ENCODE measurements at regions not wholly inside any gene's neighbourhood (a gene's known extent, or its start where the extent isn't known, plus 50 kb on each side); places are given as distances from the start of the nearest gene placed in this dataset.

DNA sequence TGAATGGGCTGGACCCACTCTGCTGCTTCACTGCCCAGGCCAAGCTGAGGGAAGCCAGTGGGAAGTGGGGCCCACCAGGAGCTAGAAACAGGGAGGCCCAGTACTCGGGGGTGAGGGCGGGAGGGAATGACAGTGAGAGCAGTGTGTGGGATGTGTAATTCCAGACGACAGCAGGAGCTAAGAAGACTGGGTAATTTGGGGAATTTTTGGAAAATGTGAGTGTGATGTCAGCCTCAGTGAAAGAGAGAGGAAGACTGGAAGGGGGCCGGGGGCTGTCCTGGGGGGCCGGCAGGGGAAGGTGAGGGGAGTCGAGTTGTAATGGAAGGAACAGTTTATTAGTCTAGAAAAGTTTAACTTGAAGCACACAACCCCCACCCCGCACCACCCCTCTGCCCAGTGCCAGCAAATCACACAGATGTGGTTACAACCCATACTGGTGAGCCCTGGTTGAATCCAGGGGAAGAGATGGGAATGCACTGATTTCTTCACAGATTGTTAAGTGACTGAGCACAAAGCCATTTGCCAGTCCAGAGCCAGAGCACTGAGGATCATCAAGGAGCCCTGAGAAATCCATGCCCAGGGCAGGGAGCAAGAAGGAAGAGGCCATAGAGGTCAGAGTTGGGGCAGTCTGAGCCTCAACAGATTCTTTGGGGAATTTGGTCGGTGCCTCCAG, 76.7 kb upstream of the PKDCC start:
- no peak for DNase-seq

- no peak for DNase-seq
Observed at GRCh38 chr2:41972179-41972578, 75.6 kb upstream of the PKDCC start.

DNA sequence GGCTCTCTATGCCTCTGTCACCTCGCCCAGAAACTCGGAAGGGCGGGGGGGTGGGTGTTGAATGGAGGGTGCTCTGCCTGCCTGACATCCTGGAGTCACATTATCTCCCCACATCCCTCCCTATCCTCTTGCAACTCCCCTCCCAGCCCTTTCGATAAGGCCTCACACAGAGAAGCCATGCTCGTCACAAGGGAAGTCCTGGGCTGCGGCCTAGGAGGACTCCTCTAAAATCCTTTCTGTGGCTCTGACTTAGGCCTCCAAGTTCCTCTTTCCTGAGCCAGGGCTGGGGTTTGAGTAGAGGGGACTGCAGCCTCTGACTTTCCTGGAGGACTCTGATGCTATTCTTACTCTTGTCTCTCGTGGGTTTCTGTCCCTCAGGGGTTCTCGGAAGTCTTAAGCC, 75.0 kb upstream of the PKDCC start:
- no peak for DNase-seq

DNA sequence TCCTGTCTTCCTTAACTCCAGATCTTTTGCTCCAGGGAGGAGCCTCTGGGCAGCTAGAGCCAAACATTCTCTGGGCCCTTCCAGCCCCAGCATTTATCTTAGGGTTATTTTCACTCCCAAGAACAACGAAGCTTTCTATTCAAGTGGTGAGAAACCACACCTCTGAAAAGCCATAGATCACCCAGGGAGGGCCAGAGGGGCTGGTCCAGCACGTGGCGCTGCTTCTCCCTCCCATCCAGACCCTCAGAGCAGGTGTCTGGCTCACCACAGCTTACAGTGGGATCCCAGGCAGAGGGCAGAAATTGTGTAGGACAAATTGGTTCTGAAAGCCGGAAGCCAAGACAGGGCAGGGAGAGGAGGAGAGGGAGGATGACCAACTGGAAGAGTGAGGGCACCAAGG, 74.0 kb upstream of the PKDCC start:
- DNase-seq, result no peak

DNA sequence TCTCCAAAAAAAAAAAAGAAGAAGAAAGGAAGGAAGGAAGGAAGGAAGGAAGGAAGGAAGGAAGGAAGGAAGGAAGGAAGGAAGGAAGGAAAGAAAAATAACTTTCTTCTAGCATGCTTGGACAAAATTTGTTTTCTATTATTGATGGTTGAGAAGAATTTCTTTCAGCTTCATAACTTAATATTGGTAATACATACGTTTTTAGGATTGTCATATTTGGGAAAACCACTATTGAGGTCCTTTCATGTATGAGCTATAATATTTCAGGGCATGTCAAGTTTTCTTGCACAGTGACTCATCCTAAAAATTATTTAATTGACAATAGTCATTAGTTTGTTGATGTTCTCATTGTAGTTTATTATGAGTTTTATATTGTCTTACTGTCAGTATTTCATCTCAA, 66.4 kb upstream of the PKDCC start:
- DNase-seq, result no peak

GRCh38 chr2:41985573-41986095, 62.2 kb upstream of the PKDCC start:
- DNase-seq, result no peak

- no peak for DNase-seq
Observed at GRCh38 chr2:41989501-41990180, 58.2 kb upstream of the PKDCC start.

DNA sequence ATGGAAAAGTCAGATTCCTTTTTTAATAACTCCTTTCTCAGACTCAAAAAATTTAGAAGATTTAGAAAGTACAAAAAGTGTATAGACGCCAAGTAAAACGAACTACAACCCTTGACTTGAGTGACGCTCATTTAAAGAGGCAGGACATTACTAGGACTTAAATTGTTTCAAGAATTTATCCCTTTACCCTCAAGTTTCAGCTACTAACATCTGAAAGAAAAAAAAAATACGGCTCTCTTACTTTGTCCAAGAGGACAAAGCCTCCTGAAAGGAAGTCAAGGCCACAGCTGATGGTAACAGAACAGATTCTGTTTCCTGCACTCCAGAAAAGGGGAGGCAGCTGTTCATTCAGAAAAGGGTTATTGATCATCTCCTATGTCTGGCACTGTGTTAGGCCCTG, 57.6 kb upstream of the PKDCC start:
- no peak for DNase-seq

- no peak for DNase-seq
Observed at GRCh38 chr2:41990688-41991087, 57.1 kb upstream of the PKDCC start.

DNA sequence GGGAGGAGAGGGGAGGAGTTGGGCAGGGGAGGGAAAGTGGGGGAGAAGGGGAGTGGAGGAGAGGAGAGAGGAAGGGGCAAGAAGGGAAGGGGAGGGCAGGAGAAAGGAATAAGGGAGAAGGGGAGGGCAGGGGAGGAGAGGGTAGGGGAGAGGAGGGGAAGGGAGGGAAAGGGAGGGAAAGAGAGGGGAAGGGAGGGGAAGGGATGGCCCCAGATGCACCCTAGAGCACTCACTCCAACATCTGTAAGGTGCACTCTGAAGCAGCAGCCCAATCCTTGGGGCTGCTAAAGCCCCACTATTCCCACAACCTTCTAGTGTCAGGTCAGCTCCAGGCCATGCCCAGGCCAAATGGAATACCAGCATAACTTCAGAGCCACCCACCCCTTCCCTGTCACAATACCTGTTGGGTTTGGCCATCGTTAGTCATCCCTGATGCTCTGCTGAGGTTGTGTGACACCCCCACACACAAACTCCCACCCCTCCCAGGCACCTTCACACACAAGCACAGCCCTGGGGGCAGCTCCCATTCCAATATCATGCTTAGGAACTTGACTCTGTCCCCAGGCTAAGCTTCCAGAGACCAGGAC, 55.7 kb upstream of the PKDCC start:
- DNase-seq, result no peak

- no peak for DNase-seq
Observed at GRCh38 chr2:41992671-41993434, 55.0 kb upstream of the PKDCC start.

DNA sequence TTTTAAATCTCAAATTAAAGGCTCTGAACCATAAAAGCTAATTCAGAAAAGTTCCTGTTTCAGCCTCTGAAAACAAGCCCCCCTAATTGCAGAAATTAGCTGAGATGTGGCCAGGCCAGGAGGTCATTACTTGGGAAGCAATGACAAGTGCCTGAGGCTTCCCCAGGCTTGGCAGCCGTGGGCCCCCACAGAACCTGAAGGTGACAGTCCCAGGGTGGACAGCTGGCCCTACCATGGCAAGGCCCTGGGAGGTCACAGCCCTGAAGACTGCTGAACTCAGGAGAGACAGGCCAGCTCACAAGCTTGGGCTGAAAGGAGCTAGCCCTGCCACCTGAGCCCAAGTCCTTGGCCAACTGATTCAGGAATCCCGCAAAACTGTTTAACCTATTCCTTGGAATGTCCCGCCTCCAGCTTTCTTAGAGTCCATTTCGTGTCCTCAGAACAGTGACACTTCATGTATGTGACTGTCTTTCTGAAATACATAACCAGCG, 54.3 kb upstream of the PKDCC start:
- no peak for DNase-seq

DNA sequence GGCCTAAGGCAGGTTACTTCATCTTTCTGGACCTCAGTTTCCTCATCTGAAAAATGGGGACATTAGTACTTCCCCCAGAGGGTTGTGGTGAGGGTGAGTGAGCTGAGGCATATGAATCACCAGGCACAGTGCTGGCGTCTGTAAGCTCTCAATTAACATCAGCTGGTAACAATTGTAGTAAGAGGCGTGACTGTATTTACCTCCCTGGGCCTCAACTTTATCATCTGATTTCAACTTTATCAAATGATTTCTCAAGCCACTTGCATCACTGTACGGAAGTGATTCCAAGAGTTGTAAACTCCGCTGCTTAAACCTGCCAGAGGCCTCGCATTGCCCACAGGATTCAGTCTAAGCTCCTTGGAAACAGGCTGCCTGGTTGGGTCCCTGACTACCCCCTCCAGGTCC, 53.6 kb upstream of the PKDCC start:
- DNase-seq, result no peak

GRCh38 chr2:41994661-41995060, 53.2 kb upstream of the PKDCC start:
- DNase-seq, result no peak

DNA sequence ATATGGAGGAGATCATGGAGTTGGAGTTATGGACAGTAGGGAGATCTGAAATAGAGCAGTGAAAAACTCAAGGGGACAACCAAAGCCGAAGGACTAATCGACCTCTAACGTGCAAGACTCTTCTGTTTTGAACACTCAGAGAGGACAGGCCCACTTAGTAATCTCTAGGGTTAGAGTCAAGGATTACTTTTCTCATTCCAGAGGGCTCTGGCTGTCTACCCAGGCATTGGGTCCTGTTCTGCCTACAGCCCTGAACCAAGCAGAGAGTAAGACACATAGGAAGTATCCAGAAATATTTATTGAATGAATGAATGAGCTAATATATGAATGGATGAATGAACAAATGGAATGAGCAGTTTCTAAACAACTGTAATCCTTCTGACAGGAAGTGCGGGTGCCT, 50.3 kb upstream of the PKDCC start:
- DNase-seq, result no peak
